Activated CD4-positive, alpha-beta T cell treated with anti-CD3 and anti-CD28 coated beads, Interleukin-2, Interleukin-6, amounts not matched to agents 100 ng/mL and 50 ng/mL, durations not matched to agents 16 hours and 8 hours (primary cell): ENCODE measurements at regions not wholly inside any gene's neighbourhood (a gene's known extent, or its start where the extent isn't known, plus 50 kb on each side); places are given as distances from the start of the nearest gene placed in this dataset.
"Not testable (repeated sequence)": the region's sequence is repeated elsewhere in the genome, so short reads cannot be mapped to it uniquely, and the experiment has no call there.

ENCODE experiments used
- DNase-seq: peaks from one replicate; pipeline ENCODE4 v3.0.0-alpha.2; 2020

DNA sequence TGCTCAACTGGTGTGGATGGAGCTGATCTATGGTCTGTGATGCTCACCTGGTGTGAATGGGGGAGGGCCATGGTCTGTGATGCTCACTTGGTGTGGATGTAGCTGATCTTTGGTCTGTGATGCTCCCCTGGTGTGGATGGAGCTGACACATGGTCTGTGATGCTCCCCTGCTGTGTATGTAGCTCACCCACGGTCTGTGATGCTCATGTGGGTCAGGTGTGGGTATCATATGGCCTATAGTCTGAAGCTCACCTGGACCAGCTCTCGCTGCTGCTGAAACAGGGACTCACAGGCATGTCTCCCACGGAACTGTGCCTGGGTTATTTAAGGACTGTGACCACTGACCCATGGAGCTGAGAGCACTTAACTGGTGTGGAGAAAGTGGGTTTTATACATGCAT, 109.7 kb downstream of the CRLF2 start:
- no peak for DNase-seq

DNA sequence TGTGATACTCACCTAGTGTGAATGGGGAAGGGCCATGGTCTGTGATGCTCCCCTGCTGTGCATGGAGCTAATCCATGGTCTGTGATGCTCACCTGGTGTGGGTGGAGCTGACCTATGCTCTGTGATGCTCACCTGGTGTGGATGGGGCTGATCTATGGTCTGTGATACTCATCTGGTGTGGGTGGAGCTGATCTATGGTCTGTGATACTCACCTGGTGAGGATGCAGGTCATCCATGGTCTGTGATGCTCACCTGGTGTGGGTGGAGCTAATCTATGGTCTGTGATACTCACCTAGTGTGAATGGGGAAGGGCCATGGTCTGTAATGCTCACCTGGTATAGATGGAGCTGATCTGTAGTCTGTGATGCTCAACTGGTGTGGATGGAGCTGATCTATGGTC, 110.2 kb downstream of the CRLF2 start:
- DNase-seq = not testable (repeated sequence)

DNA sequence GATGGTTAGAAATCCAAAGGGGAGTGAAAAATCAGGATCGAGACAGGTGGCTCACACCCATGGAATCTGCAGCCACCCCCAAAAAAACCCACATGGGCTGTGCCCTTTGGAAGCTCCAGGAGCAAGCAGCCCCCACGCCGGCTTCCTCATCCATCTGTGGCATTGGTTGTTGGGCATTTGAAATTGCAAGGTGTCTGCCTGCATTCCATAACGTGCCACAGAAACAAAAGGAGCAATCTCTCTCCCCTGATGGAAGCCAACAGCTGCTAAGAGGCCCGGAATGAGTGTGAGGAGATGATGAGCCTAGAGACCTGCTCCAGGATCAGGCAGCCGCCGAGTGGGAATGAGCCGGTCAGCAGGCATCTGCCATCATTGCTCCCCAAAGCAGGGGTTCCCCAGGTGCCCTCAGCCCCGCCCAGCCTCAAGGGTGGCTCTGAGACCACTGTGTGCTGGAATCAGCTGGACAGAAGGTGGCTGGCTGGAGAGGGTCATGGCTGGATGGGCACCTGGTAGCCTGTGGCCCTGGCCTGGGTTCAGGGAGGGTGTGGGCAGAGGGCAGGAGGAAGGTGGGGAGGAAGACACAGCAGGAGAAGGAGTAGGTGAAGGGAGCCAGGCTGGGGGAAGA, 113.2 kb downstream of the CRLF2 start:
- no peak for DNase-seq

DNA sequence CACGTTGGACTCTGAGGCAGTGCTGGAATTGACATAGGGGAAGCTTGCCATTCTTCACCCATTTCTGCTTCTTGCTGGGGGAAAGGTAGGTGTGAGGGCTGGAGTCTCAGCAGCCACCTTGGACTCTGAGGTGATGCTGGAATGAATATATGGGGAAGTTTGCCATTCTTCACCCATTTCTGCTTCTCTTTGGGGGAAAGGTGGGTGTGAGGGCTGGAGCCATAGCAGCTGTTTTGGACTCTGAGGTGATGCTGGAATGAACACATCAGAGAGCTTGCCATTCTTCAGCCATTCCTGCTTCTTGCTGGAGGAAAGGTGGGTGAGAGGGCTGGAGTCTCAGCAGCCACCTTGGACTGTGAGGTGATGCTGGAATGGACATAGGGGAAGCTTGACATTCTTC, 115.1 kb downstream of the CRLF2 start:
- DNase-seq = no peak

DNA sequence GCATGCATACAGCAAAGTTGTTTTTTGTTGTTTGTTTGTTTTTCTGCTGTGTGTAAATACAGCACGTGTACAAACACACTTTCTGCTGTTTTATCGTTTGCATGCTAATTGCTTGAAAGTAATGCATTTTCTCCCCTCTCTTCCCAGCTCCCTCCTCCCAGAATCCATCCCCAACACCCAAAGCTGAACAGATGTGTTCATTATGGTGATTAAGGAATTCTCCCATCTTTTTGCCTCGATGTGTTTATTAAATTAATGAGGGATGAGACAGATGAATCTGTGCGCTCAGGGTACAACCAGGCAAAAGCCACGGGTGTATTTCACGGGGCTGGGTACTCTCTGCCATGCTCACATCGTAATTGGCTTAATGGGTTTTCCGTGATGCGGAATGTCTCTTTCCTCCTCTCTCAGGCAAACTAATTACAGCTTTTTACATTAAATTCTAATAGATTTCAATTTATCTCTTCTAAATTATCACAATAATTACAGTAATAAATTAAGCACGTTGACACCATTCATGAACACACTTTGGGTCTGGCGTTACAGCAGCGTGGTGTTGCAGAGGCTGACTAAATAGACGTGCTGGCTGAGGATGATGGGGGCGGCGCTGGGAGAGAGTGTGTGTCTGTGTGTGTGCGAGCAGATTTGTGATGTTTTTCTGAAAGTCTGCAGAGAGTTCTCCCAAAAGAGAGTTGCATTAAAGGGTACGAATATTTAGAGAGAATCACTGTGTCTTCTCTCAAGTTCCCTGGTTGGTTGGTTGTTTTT, 117.7 kb downstream of the CRLF2 start:
- DNase-seq = no peak

DNA sequence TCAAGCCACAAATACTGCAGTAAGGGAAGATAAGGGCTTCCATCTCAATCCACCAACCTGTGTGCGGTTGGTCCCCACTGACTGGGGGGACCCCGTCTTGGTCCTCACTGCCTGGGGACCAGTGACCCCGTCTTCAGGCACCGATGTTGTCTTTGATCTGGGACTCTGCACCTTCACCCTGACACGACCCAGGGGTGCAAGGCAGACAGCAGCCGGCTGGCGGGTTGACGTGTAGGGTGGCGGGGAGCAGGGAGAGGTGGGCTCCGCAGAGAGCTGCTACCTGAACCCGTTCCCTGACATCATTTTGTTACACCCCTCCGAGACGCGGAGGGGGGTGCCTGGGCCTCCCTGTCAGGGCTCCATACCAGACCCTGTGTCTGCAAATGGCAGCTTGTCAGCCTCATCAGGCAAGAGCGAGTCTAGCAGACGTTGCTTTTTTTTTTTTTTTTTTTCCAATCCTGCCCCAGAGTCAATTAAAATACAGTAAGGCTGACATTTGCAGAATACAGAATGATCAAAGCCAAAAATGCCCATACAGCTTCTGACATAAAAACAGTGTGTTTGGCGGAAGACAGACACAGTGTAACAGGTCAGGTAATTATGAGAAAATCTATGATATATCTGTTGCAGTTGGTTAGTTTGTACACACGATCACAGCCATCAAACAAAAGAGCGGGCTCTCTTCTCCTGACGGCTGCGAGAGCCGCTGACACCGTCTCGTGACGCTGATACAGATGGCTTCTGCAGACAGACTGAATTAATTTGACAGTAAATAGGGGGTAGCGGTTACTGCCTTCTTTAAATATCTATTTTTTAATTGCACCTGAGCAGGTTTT, 118.6 kb downstream of the CRLF2 start:
- no peak for DNase-seq

DNA sequence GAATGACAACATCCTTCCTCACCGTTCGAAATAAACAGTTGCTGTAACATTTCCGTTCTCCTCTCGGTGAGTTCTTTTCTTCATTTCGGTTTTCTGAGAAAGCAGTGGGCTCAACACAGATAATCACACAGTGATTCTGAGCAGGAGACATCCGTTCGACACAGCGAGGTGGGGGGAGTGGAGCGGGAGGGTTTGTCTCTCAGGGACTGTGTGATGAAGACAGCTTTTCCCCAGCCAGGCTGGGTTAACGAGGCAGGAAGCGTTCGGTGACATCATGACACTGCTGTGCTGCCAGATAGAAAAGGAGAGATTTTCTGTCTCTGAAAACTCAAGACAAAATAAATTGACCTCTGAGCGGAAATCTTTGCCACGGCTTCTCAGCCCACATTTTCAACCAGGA, 119.3 kb downstream of the CRLF2 start:
- DNase-seq = peak; percentile 49

DNA sequence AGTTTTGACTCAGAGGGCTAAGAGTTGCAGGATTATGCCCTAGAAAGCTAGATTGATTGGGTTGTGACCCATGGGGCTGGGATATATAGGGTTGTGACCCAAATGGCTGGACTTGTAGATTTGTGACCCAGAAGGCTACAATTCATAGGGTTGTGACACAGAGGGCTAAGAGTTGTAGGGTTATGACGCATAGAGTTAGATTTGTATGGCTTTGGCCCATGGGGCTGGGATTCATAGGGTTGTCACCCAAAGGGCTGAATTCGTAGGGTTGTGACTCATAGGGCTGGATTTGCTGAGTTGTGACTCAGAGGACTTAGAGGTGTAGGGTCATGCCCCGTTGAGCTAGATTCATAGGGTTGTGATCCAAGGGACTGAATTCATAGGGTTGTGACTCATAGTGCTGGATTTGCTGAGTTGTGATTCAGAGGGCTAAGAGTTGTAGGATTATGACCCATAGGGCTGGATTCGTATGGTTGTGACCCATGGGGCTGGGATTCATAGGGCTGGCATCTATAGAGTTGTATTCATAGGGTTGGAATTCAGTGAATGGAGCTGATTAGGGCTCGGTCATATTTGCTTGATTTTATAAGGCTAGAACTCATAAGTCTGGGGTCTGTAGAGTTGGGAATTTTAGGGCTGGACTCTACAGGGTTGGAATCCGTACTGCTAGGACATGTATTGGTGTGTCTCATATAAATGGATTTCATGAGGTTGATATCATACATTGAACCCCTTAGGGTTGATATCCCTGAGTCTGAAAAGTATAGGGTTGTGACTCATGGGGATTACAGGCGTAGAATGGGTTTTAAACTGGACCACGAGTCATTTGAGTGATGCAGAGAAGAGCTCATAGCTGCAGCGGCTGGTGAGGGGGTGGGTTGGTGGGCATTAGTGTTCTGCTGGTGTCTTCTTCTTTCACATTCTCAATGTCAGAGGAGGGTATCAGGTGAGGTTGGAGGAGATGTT, 125.7 kb downstream of the CRLF2 start:
- DNase-seq = no peak

DNA sequence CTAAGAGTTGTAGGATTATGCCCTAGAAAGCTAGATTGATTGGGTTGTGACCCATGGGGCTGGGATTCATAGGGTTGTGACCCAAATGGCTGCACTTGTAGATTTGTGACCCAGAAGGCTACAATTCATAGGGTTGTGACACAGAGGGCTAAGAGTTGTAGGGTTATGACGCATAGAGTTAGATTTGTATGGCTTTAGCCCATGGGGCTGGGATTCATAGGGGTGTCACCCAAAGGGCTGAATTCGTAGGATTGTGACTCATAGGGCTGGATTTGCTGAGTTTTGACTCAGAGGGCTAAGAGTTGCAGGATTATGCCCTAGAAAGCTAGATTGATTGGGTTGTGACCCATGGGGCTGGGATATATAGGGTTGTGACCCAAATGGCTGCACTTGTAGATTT, 126.6 kb downstream of the CRLF2 start:
- not testable (repeated sequence) for DNase-seq

DNA sequence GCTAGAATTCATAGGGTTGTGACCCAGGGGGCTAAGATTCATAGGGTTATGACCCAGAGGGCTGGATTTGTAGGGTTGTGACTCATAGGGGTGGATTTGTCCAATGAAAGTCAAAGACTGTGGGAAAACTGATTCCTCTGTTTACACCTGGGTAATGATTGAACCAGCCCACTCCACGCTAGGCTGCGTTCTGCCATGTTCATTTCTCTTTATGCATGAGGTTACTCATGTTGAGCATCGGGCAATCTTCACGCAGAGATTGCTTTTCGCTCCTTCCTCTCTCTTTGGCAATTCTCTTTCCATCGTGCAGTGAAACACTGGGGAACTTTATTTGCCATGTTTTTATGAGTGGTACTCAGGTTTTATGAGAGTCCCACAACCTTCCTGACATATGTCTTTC, 127.8 kb downstream of the CRLF2 start:
- no peak for DNase-seq

DNA sequence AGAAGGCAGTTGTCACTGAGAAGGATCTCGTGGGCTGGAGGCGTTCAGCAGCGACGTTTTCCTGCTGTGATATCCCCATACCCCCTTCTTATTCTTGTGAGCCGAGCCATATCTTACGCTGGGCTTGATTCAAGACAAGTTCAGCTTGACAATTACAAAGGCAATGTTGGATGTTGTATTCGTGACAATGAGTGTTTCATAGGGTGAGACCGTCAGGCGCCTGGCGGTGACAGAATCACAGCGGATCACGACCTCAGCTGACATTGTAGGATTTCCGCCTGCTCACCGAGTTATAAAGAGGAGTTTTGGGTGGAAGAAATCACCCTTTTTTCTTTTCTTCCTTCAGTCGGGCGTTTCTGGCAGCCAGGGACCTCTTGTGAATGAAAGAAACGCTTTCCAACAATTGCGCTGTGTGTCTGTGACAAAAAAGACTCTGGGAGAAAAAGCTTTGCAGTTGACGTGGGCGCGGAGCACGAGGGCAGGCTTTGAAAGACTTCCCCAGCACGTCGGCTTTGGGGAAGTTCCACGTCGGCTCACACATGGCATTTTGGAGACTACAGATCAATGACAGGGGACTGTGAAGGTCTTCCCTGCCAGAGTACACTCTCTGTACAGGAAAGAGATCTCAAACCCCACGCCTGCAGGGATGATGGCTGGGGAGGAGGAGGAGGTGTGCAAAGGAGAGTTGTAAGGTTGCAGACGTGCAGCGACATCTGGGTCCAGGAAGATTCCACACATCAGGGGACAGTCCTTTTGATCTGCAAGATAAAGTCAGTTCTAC, 135.4 kb downstream of the CRLF2 start:
- no peak for DNase-seq

DNA sequence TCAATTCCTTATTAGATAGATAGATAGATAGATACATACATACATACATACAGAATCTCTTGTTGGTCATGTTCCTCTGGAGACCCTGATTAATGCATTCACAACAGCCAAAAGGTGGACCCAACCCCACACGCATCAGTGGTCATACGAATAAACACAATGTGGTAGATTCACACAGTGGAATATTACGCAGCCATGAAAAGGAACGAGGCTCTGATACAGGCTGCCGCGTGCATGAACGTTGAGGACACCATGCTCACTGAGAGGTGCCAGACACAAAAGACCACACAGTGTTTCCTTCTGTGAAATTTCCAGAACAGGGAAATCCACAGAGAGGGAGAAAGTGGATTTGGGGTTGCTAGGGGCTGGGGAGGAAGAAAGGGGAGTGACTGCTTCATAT, 136.7 kb downstream of the CRLF2 start:
- DNase-seq = no peak

DNA sequence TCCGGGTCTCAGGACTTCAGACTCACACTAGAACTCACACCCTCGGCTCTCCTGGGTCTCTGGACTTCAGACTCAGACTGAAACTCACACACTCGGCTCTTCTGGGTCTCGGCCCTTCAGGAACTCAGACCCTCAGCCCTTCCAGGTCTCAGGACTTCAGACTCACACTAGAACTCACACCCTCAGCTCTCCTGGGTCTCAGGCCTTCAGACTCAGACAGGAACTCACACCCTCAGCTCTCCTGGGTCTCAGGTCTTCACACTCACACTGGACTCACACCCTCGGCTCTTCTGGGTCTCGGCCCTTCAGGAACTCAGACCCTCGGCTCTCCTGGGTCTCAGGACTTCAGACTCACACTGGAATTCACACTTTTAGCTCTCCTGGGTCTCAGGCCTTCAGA, 137.3 kb downstream of the CRLF2 start:
- no peak for DNase-seq

DNA sequence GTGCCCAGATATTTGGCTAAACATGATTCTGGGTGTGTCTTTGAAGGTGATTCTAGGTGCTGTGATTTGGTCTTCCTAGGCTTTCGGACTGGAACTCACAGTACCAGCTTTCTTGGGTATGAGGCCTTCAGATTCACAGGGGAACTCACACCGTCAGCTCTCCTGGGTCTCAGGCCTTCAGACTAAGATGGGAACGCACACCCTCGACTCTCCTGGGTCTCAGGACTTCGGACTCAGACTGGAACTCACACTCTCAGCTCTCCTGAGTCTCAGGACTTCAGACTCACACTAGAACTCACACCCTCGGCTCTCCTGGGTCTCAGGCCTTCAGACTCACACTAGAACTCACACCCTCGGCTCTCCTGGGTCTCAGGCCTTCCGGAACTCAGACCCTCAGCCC, 137.7 kb downstream of the CRLF2 start:
- DNase-seq = no peak

DNA sequence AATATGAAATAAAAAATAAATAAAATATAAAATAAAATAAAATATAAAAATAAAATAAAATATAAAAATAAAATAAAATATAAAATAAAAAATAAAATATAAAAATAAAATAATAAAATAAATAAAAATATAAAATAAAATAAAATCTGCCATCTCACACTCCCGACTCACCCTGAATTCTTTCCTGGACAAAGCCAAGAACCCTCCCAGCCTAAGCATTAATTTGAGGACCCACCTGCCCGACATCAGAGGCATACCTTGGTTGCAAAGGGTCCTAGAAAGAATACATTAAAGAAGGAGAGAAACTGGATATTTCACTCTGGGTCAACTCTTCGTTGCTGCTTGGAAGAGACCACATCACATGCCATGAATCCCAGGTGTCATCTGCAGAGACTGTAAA, 138.3 kb downstream of the CRLF2 start:
- no peak for DNase-seq

DNA sequence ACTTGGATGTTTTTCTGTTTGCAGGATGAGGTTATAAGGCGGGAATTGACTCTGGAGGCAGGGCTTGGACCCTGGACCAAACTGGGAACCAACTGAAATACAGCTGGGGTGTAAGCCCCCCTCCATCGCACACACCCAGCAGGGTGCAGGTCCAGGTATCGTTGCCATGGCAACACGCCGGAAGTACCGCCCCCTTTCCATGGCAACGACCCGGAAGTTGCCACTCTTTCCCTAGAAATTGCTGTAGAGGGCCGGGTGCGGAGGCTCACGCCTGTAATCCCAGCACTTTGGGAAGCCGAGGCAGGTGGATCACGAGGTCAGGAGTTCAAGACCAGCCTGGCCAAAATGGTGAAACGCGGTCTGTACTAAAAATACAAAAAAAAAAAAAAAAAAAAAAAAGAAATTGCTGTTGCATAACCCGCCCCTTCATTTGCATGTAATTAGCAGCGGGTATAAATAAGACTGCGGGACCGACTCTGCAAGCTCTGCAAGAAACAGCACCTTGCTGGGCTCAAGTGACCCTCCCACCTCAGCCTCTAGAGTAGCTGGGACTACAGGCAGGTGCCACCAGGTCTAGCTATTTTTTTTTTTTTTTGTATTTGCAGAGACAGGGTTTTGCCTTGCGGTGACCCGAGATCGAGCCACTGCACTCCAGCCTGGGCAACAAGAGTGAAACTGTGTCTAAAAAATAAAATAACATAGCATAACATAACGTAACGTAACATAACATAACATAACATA, 139.6 kb downstream of the CRLF2 start:
- no peak for DNase-seq

DNA sequence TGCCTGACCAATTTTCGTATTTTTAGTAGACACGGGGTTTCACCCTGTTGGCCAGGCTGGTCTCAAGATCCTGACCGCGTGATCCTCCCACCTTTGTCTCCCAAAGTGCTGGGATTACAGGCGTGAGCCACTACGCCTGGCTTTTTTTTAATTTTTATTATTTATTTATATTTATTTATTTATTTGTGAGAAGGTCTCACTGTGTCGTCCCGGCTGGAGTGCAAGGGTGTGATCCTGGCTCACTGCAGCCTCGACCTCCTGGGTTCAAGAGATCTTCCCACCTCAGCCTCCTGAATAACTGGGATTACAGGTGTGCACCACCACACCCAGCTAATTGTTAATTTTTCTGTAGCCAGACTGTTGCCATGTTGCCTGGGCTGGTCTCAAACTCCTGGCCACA, 141.1 kb downstream of the CRLF2 start:
- no peak for DNase-seq

DNA sequence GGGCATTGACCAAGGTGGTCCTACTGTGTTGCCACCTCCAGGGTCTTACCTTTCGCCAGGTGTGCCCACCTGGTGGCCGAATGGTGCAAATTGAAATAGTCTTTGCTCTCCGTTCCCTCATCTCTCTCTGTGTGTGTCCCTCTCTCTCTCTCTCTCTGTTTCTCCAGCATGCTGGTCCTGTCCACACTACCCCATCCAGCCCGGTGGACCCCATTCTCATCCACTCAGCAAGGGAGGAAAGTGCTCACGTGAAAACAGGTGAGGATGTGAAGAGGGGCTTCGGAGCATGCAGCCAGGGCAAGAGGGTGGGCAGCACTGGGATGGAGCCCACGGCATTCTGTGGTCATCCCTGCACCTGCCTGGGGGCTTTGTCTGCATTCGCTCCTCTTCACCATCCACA, 150.1 kb downstream of the CRLF2 start:
- no peak for DNase-seq

DNA sequence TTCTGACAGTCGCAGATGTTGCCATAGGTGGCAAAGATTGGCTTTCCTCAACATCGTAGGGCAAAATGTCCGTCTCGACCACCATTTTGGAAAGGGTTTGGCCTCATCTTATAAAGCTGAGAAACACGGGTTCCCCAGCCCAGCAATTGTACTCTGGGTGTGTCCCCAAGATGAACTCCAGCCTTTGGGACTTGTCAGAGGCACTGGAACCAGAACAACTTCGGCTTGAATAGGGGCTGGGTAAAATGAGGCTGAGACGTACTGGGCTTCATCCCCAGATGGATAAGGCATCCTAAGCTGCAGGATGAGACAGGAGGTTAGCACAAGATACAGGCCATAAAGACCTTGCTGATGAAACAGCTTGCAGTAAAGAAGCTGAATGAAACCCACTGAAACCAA, 151.9 kb downstream of the CRLF2 start:
- no peak for DNase-seq

DNA sequence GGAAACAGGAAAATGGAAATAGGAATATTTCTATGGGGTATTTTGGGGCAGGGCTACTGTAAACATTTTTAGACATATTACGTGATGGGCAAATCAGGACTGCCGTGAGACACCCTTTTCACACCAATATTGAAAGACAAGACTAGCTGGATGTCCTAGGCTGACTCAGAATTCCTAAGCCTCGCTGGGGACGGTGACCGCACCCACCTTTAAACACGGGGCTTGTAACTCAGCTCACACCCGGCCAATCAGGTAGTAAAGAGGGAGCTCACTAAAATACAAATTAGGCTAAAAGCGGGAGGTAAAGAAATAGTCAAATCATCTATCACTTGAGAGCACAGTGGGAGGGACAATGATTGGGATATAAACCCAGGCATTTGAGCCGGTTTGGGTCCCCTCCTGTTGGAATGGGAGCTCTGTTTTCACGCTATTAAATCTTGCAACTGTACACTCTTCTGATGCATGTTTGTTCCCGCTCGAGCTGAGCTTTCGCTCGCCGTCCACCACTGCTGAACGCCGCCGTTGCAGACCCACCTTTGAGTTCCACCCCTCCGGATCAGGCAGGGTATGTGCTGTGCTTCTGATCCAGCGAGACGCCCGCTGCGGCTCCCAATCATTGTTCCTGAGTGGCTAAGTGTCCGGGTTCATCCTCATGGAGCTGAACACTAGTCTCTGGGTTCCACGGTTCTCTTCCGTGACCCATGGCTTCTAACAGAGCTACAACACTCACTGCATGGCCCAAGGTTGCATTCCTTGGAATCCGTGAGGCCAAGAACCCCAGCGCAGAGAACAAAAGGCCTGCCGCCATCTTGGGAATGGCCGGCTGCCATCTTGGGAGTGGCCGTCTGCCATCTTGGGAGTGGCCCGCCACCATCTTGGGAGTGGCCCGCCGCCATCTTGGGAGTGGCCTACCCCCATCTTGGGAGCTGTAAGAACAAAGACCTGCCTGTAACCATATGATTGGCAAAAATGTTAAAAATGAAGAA, 152.6 kb downstream of the CRLF2 start:
- DNase-seq = no peak
